ENCODE measurements at regions not wholly inside any gene's neighbourhood (a gene's known extent, or its start where the extent isn't known, plus 50 kb on each side); places are given as distances from the start of the nearest gene placed in this dataset.

- FAIRE-seq (no peak), DNase-seq (no peak)
- intact Hi-C loops (cut with DNase I): no loop called here
- Histone ChIP-seq H3K9me3 (ENCODE audit: control insufficient read depth in 2 of 3, insufficient read depth in 1 of 3, low read length in 3 of 3) (no peaks in the 10 kb centered on the region), H3K9ac (ENCODE audit: low read length in 3 of 3) (no peak overlapping the region), H3K27ac (ENCODE audit: low read depth in 2 of 2, low read length in 2 of 2) (no peak overlapping the region), H3K4me1 (ENCODE audit: control insufficient read depth in 2 of 3, insufficient read depth in 2 of 3, low read depth in 1 of 3, low read length in 3 of 3) (no peaks in the 10 kb centered on the region), H3K36me3 (ENCODE audit: control insufficient read depth in 2 of 3, insufficient read depth in 3 of 3, low read length in 3 of 3) (no peaks in the 10 kb centered on the region), H3K4me3 (ENCODE audit: low read length in 3 of 3) (no peak overlapping the region), H3K27me3 (ENCODE audit: control insufficient read depth, insufficient read depth, low read length) (no peaks in the 10 kb centered on the region)
- TF ChIP-seq CTCF (IDR thresholded peaks at IDR 0.05; ENCODE audit: borderline replicate concordance, extremely low read depth, insufficient read depth): no peak
Observed at GRCh38 chr1:213446496-213446895, 395.5 kb downstream of the RPS6KC1 start.

GRCh38 chr1:213448360-213448759 lies 397.3 kb downstream of the RPS6KC1 start:
- no peak for TF ChIP-seq CTCF (IDR thresholded peaks at IDR 0.05; ENCODE audit: borderline replicate concordance, extremely low read depth, insufficient read depth)
- Histone ChIP-seq H3K4me1 (ENCODE audit: control insufficient read depth in 2 of 3, insufficient read depth in 2 of 3, low read depth in 1 of 3, low read length in 3 of 3) (no peaks in the 10 kb centered on the region), H3K27ac (ENCODE audit: low read depth in 2 of 2, low read length in 2 of 2) (no peak overlapping the region), H3K4me3 (ENCODE audit: low read length in 3 of 3) (no peak overlapping the region), H3K27me3 (ENCODE audit: control insufficient read depth, insufficient read depth, low read length) (no peaks in the 10 kb centered on the region), H3K9me3 (ENCODE audit: control insufficient read depth in 2 of 3, insufficient read depth in 1 of 3, low read length in 3 of 3) (no peaks in the 10 kb centered on the region), H3K36me3 (ENCODE audit: control insufficient read depth in 2 of 3, insufficient read depth in 3 of 3, low read length in 3 of 3) (no peaks in the 10 kb centered on the region), H3K9ac (ENCODE audit: low read length in 3 of 3) (no peak overlapping the region)
- peak in 1 of 5 donors; percentile 60 for DNase-seq
- intact Hi-C loops (cut with DNase I): no loop called here
- no peak for FAIRE-seq

- TF ChIP-seq CTCF (IDR thresholded peaks at IDR 0.05; ENCODE audit: borderline replicate concordance, extremely low read depth, insufficient read depth): no peak
Observed at GRCh38 chr1:213448776-213449175, 397.7 kb downstream of the RPS6KC1 start.

GRCh38 chr1:213452501-213452900 lies 401.5 kb downstream of the RPS6KC1 start:
- intact Hi-C loops (cut with DNase I): no loop called here
- no peaks in the 10 kb centered on the region for H3K9me3 ChIP-seq (ENCODE audit: control insufficient read depth in 2 of 3, insufficient read depth in 1 of 3, low read length in 3 of 3)
- H3K4me3 ChIP-seq (ENCODE audit: low read length in 3 of 3): no peak overlapping the region
- no peak overlapping the region for H3K9ac ChIP-seq (ENCODE audit: low read length in 3 of 3)
- no peak overlapping the region for H3K27ac ChIP-seq (ENCODE audit: low read depth in 2 of 2, low read length in 2 of 2)
- H3K27me3 ChIP-seq (ENCODE audit: control insufficient read depth, insufficient read depth, low read length): no peaks in the 10 kb centered on the region
- FAIRE-seq: no peak
- no peaks in the 10 kb centered on the region for H3K36me3 ChIP-seq (ENCODE audit: control insufficient read depth in 2 of 3, insufficient read depth in 3 of 3, low read length in 3 of 3)
- TF ChIP-seq CTCF (IDR thresholded peaks at IDR 0.05; ENCODE audit: borderline replicate concordance, extremely low read depth, insufficient read depth): no peak
- DNase-seq: no peak
- no peaks in the 10 kb centered on the region for H3K4me1 ChIP-seq (ENCODE audit: control insufficient read depth in 2 of 3, insufficient read depth in 2 of 3, low read depth in 1 of 3, low read length in 3 of 3)

More at GRCh38 chr1:213448776-213449175, 397.7 kb downstream of the RPS6KC1 start:
- intact Hi-C loops (cut with DNase I): no loop called here
- no peak for FAIRE-seq
- Histone ChIP-seq H3K4me1 (ENCODE audit: control insufficient read depth in 2 of 3, insufficient read depth in 2 of 3, low read depth in 1 of 3, low read length in 3 of 3) (no peaks in the 10 kb centered on the region), H3K27me3 (ENCODE audit: control insufficient read depth, insufficient read depth, low read length) (no peaks in the 10 kb centered on the region), H3K36me3 (ENCODE audit: control insufficient read depth in 2 of 3, insufficient read depth in 3 of 3, low read length in 3 of 3) (no peaks in the 10 kb centered on the region), H3K4me3 (ENCODE audit: low read length in 3 of 3) (no peak overlapping the region), H3K9me3 (ENCODE audit: control insufficient read depth in 2 of 3, insufficient read depth in 1 of 3, low read length in 3 of 3) (no peaks in the 10 kb centered on the region), H3K27ac (ENCODE audit: low read depth in 2 of 2, low read length in 2 of 2) (no peak overlapping the region), H3K9ac (ENCODE audit: low read length in 3 of 3) (no peak overlapping the region)
- no peak for DNase-seq

All from kidney (tissue), 13 donors.